ENCODE measurements at regions not wholly inside any gene's neighbourhood (a gene's known extent, or its start where the extent isn't known, plus 50 kb on each side); places are given as distances from the start of the nearest gene placed in this dataset.
"Not testable (repeated sequence)": the region's sequence is repeated elsewhere in the genome, so short reads cannot be mapped to it uniquely, and the experiment has no call there.

- DNase-seq (ENCODE audit: low read depth) = no peak
These were observed 167.6 kb downstream of the SOX3 start for GRCh38 chrX:140337263-140337662.

GRCh38 chrX:140318296-140318695, 186.6 kb downstream of the SOX3 start:
- DNase-seq (ENCODE audit: low read depth) = no peak

- no peak for DNase-seq (ENCODE audit: low read depth)
These were observed 187.4 kb downstream of the SOX3 start for GRCh38 chrX:140317462-140317861.

- DNase-seq (ENCODE audit: low read depth) = no peak
These were observed 205.7 kb downstream of the SOX3 start for GRCh38 chrX:140298960-140299825.

- no peak for DNase-seq (ENCODE audit: low read depth)
These were observed 207.6 kb downstream of the SOX3 start for GRCh38 chrX:140297273-140297672.

GRCh38 chrX:140292961-140293360, 211.9 kb downstream of the SOX3 start:
- DNase-seq (ENCODE audit: low read depth) = no peak

- no peak for DNase-seq (ENCODE audit: low read depth)
These were observed 212.7 kb downstream of the SOX3 start for GRCh38 chrX:140292188-140292587.

- no peak for DNase-seq (ENCODE audit: low read depth)
These were observed 229.9 kb downstream of the SOX3 start for GRCh38 chrX:140274811-140275525.

- DNase-seq (ENCODE audit: low read depth) = no peak
These were observed 230.9 kb downstream of the SOX3 start for GRCh38 chrX:140273921-140274320.

- no peak for DNase-seq (ENCODE audit: low read depth)
These were observed 254.5 kb downstream of the SOX3 start for GRCh38 chrX:140250391-140250790.

GRCh38 chrX:140249088-140249487, 255.8 kb downstream of the SOX3 start:
- no peak for DNase-seq (ENCODE audit: low read depth)

GRCh38 chrX:140229191-140229590, 263.9 kb upstream of the CXorf66 start:
- no peak for DNase-seq (ENCODE audit: low read depth)

- not testable (repeated sequence) for DNase-seq (ENCODE audit: low read depth)
These were observed 260.7 kb upstream of the CXorf66 start for GRCh38 chrX:140226037-140226436.

- DNase-seq (ENCODE audit: low read depth) = not testable (repeated sequence)
These were observed 250.6 kb upstream of the CXorf66 start for GRCh38 chrX:140215894-140216293.

- DNase-seq (ENCODE audit: low read depth) = not testable (repeated sequence)
These were observed 249.2 kb upstream of the CXorf66 start for GRCh38 chrX:140214518-140214917.

- DNase-seq (ENCODE audit: low read depth) = no peak
These were observed 241.3 kb upstream of the CXorf66 start for GRCh38 chrX:140206657-140207056.

- no peak for DNase-seq (ENCODE audit: low read depth)
These were observed 225.3 kb upstream of the CXorf66 start for GRCh38 chrX:140190441-140191108.

- DNase-seq (ENCODE audit: low read depth) = no peak
These were observed 215.3 kb upstream of the CXorf66 start for GRCh38 chrX:140180585-140180984.

GRCh38 chrX:140177821-140178220, 212.5 kb upstream of the CXorf66 start:
- no peak for DNase-seq (ENCODE audit: low read depth)

- no peak for DNase-seq (ENCODE audit: low read depth)
These were observed 207.1 kb upstream of the CXorf66 start for GRCh38 chrX:140172401-140172800.

GRCh38 chrX:140167551-140167950, 202.2 kb upstream of the CXorf66 start:
- DNase-seq (ENCODE audit: low read depth) = no peak

- DNase-seq (ENCODE audit: low read depth) = no peak
These were observed 200.5 kb upstream of the CXorf66 start for GRCh38 chrX:140165849-140166248.

GRCh38 chrX:140164391-140164790, 199.1 kb upstream of the CXorf66 start:
- DNase-seq (ENCODE audit: low read depth) = no peak

All from stimulated activated CD4-positive, alpha-beta T cell treated with anti-CD3 and anti-CD28 coated beads, Interleukin-2, amount 100 ng/mL, for 4 hours (primary cell).